HEK293T (cell line): ENCODE measurements at regions not wholly inside any gene's neighbourhood (a gene's known extent, or its start where the extent isn't known, plus 50 kb on each side); places are given as distances from the start of the nearest gene placed in this dataset.

Source experiments
- CTCF ChIA-PET: fragments of 350-600 bp; formaldehyde crosslinking; extraction: SDS; loops from one replicate; lab custom pipeline; 2021; ENCODE audit warnings: antibody characterized with exemption, inconsistent platforms; lab: Yijun Ruan, JAX
- POLR2A ChIA-PET: fragments of 350-600 bp; formaldehyde crosslinking; extraction: SDS; loops from one replicate; lab custom pipeline; 2020; ENCODE audit warnings: antibody characterized with exemption, inconsistent platforms; lab: Yijun Ruan, JAX
- DNase-seq: peaks from one replicate; pipeline ENCODE4 v3.0.0; 2012; ENCODE audit warnings: mixed read lengths; ENCODE audit errors: extremely low spot score
- ARNT ChIP-seq: fragments of 450-650 bp; IDR thresholded peaks from 2 replicates; pipeline ENCODE4 v1.6.1; 2017; ENCODE audit warnings: mild to moderate bottlenecking
- BHLHE40 ChIP-seq: fragments of 450-650 bp; IDR thresholded peaks from 2 replicates; pipeline ENCODE4 v1.6.1; 2016; ENCODE audit warnings: mild to moderate bottlenecking, moderate library complexity, borderline replicate concordance
- CTBP1 ChIP-seq: fragments of 450-650 bp; IDR thresholded peaks from 2 replicates; pipeline ENCODE4 v1.6.1; 2016; ENCODE audit warnings: borderline replicate concordance
- ELF4 ChIP-seq: fragments of 450-650 bp; IDR thresholded peaks from 2 replicates; pipeline ENCODE4 v1.6.1; 2017; ENCODE audit warnings: antibody characterized with exemption
- FOXA1 ChIP-seq: fragments of 450-650 bp; IDR thresholded peaks from 2 replicates; pipeline ENCODE4 v1.6.1; 2016; ENCODE audit warnings: mild to moderate bottlenecking
- FOXK2 ChIP-seq: fragments of 450-650 bp; IDR thresholded peaks from 2 replicates; pipeline ENCODE4 v1.6.1; 2016; ENCODE audit warnings: mild to moderate bottlenecking
- FOXM1 ChIP-seq: fragments of 450-650 bp; IDR thresholded peaks from 2 replicates; pipeline ENCODE4 v1.6.1; 2017; ENCODE audit warnings: mild to moderate bottlenecking, borderline replicate concordance
- HDGF ChIP-seq: fragments of 450-650 bp; IDR thresholded peaks from 2 replicates; pipeline ENCODE4 v1.6.1; 2017; ENCODE audit warnings: antibody characterized with exemption, borderline replicate concordance
- L3MBTL2 ChIP-seq: fragments of 450-650 bp; conservative IDR thresholded peaks from 2 replicates; pipeline ENCODE4 v1.6.1; 2016; ENCODE audit warnings: mild to moderate bottlenecking
- LEF1 ChIP-seq: fragments of 450-650 bp; IDR thresholded peaks from 2 replicates; pipeline ENCODE4 v1.6.1; 2017; ENCODE audit warnings: mild to moderate bottlenecking, borderline replicate concordance
- NFRKB ChIP-seq: fragments of 450-650 bp; IDR thresholded peaks from 2 replicates; pipeline ENCODE4 v1.6.1; 2016; ENCODE audit warnings: mild to moderate bottlenecking, moderate library complexity
- PKNOX1 ChIP-seq: fragments of 450-650 bp; IDR thresholded peaks from 2 replicates; pipeline ENCODE4 v1.6.1; 2016
- SP1 ChIP-seq: fragments of 450-650 bp; IDR thresholded peaks from 2 replicates; pipeline ENCODE4 v1.6.1; 2017
- SUZ12 ChIP-seq: fragments of 450-650 bp; IDR thresholded peaks from 2 replicates; pipeline ENCODE4 v1.6.1; 2016; ENCODE audit warnings: mild to moderate bottlenecking
- TARDBP ChIP-seq: fragments of 450-650 bp; IDR thresholded peaks from 2 replicates; pipeline ENCODE4 v1.6.1; 2016
- ZNF384 ChIP-seq: fragments of 450-650 bp; IDR thresholded peaks from 2 replicates; pipeline ENCODE4 v1.6.1; 2016

DNA sequence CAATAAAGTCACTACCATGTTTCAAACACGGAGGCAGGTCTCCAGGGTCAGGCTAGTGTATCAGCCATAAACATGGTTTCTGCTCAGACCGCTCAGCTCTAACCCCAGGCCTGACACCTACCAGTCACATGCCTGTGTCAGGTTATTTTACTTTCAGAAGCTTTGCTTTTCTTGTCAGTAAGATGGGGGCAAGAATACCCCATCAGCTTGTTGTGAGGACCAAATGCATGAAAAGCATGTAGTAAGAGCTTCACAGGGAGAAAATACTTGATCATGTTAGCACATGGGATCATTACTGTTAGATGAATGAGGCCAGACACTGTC lies 65.2 kb upstream of the PIM1 start:
- POLR2A ChIA-PET = interaction anchor here (0.7 to 1.9 kb wide), 4 partner anchors 27 to 66 kb away, joined by 3 to 5 read pairs (median 4); no protein-coding TSS in a partner anchor
- CTCF ChIA-PET = interaction anchor here (1.5 kb wide), 1 partner anchor 67 kb away, joined by 5 read pairs; no protein-coding TSS in a partner anchor
- DNase-seq = no peak
- no peak for TF ChIP-seq SUZ12
- no peak for TF ChIP-seq BHLHE40
- no peak for TF ChIP-seq FOXA1
- TF ChIP-seq NFRKB = no peak
- no peak for TF ChIP-seq ELF4
- TF ChIP-seq FOXK2 = no peak
- no peak for TF ChIP-seq TARDBP
- TF ChIP-seq FOXM1 = no peak
- no peak for TF ChIP-seq L3MBTL2
- no peak for TF ChIP-seq CTBP1
- no peak for TF ChIP-seq ZNF384

- TF ChIP-seq SP1 (no peak), NFRKB (no peak), HDGF (no peak), BHLHE40 (no peak), PKNOX1 (no peak), FOXA1 (no peak), FOXM1 (no peak), L3MBTL2 (no peak), ARNT (no peak), LEF1 (no peak), CTBP1 (no peak), ZNF384 (no peak), FOXK2 (no peak), TARDBP (no peak), ELF4 (no peak)
- ChIA-PET CTCF (interaction anchor here (1.5 kb wide), 1 partner anchor 66 kb away, joined by 5 read pairs; no protein-coding TSS in a partner anchor), POLR2A (interaction anchor here (1.5 to 1.9 kb wide), 2 partner anchors 26 to 65 kb away, joined by 3 to 4 read pairs; no protein-coding TSS in a partner anchor)
- no peak for DNase-seq
These were observed 64.6 kb upstream of the PIM1 start for GRCh38 chr6:37105148-37106050.

DNA sequence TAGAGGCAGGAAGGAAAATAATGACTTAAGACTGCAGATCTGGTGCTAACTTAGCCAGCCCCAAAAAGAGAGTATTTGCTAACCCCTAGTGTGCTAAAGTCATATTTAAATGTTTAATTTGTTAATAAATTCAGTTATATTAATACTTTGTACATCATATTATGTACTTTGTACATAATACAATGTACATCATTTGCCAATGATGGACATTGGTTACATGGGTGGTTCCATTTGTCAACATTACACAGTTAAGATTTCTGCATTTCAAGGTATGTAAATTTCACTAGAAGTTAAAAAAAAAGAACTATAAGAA lies 63.9 kb upstream of the PIM1 start:
- CTCF ChIA-PET = no interaction called here
- no peak for DNase-seq
- TF ChIP-seq CTBP1 (no peak), L3MBTL2 (no peak), SUZ12 (no peak), HDGF (no peak), TARDBP (no peak), ELF4 (no peak)
- POLR2A ChIA-PET = interaction anchor here (1.5 to 1.9 kb wide), 2 partner anchors 25 to 65 kb away, joined by 3 to 4 read pairs; no protein-coding TSS in a partner anchor

- CTCF ChIA-PET = no interaction called here
- POLR2A ChIA-PET = interaction anchor here (0.9 to 1.3 kb wide), 2 partner anchors 10 to 31 kb away, joined by 3 read pairs; no protein-coding TSS in a partner anchor
- no peak for DNase-seq
- no peak for TF ChIP-seq SUZ12
- no peak for TF ChIP-seq CTBP1
- TF ChIP-seq ZNF384 = no peak
- TF ChIP-seq FOXK2 = no peak
- TF ChIP-seq FOXM1 = no peak
- TF ChIP-seq L3MBTL2 = no peak
- TF ChIP-seq BHLHE40 = no peak
- TF ChIP-seq TARDBP = no peak
These were observed 63.4 kb upstream of the PIM1 start for GRCh38 chr6:37106554-37106953.

DNA sequence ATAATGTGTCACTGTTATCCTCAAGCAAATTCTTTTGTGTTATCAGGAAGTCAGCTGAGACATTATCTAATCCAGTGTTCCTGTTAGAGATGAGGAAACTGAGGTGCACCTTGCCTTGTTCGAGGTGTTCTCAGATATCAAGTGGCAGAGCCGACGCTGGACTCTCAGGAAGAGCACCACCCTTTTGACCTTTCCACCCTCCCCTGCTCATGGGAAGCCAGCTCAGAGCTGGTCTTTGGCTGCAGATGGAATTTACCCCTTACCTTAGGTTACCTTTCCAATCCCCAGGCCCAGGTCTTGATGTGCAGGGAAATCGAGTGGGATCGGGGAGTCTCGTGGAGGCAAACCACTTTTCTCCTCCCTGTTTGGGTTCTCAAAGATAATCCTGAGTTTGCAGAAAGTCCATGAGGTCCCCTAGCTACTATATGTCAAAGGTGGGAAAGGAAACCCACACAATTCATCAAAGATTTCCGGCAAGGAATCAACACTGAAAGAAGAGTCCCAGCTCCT lies 62.9 kb upstream of the PIM1 start:
- no peak for TF ChIP-seq FOXA1
- no peak for TF ChIP-seq CTBP1
- no peak for TF ChIP-seq ARNT
- TF ChIP-seq BHLHE40 = no peak
- TF ChIP-seq TARDBP = no peak
- TF ChIP-seq PKNOX1 = no peak
- no peak for TF ChIP-seq FOXK2
- no peak for TF ChIP-seq LEF1
- TF ChIP-seq SUZ12 = no peak
- TF ChIP-seq SP1 = no peak
- TF ChIP-seq L3MBTL2 = no peak
- no peak for TF ChIP-seq HDGF
- no peak for TF ChIP-seq ZNF384
- TF ChIP-seq NFRKB = no peak
- TF ChIP-seq FOXM1 = no peak
- ChIA-PET POLR2A (interaction anchor here (0.9 to 1.3 kb wide), 2 partner anchors 9 to 30 kb away, joined by 3 read pairs; no protein-coding TSS in a partner anchor), CTCF (no interaction called here)
- no peak for DNase-seq

- ChIA-PET CTCF (interaction anchor here (0.7 to 1.3 kb wide), 5 partner anchors 10 to 100 kb away, joined by 3 to 15 read pairs (median 4); no protein-coding TSS in a partner anchor), POLR2A (interaction anchor here (1.1 to 2.7 kb wide), 6 partner anchors 10 to 61 kb away, joined by 3 to 17 read pairs (median 8); no protein-coding TSS in a partner anchor)
- TF ChIP-seq NFRKB (no peak), CTBP1 (no peak), FOXK2 (no peak), ARNT (no peak), SP1 (no peak)
- no peak for DNase-seq
These were observed 60.0 kb upstream of the PIM1 start for GRCh38 chr6:37109714-37110499.
